ENCODE measurements at regions not wholly inside any gene's neighbourhood (a gene's known extent, or its start where the extent isn't known, plus 50 kb on each side); places are given as distances from the start of the nearest gene placed in this dataset.

DNA sequence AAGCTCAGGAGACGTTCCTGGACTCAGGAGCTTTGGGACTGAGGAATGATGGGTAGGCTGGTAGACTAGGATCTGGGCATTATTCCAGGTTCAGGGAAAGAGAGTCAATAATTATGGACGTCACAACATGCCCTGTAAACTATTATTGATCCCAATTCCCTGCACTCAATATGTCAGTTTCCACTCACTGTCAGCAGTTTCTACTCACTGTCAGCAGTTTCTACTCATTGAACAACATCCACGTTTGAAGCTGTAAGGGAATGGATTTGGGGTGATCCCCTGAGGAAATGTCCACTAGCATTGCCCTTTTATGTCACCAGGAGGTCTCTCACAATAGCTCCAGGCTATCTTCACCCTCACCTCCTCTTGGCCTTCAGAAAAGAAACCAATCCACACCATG, 1268.6 kb downstream of the TYW1 start:
- Histone ChIP-seq H3K27ac (ENCODE audit: low read depth, low read length) (no peak overlapping the region), H3K36me3 (ENCODE audit: insufficient read depth, low read length) (no peaks in the 10 kb centered on the region), H3K9ac (ENCODE audit: low read depth, low read length) (no peak overlapping the region), H3K9me3 (ENCODE audit: insufficient read depth, low read depth, low read length) (peaks cover 37% of the 10 kb centered on the region), H3K4me1 (ENCODE audit: insufficient read depth, low read length) (no peaks in the 10 kb centered on the region), H3K4me3 (ENCODE audit: low read length) (no peak overlapping the region), H3K27me3 (ENCODE audit: insufficient read depth, low read length) (no peaks in the 10 kb centered on the region)
- 96% methylated on average over 2 of the region's 3 CpGs for whole genome bisulfite sequencing

DNA sequence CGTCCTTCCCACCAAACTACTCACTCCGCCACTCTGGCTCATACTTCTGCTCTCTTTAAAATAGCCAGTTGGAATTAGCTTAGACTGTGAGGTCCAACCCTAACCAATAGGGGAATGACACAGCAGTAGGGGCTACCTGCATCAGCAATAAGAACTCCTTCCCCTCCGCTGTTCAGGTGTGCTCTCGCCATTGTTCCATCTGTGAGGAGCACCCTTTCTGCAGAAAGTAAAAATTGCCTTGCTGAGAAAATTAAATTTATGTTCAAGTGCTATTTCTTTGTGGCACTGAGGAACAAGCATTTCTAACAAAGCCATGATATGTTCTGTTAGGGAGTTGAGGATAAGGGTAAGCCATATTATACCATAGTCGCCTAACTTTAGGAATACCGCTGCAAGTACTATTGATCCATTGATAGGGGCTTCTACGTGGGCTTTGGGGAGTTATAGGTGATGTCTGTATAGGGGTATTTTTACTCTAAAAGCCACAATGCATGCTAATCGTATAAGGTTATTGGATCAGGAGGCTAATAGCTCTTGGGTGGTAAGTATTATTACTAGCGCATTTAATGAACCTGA, 1269.5 kb downstream of the TYW1 start:
- no peak overlapping the region for H3K9ac ChIP-seq (ENCODE audit: low read depth, low read length)
- WGBS = 95% methylated on average over 8 of the region's 9 CpGs
- no peaks in the 10 kb centered on the region for H3K27me3 ChIP-seq (ENCODE audit: insufficient read depth, low read length)
- peaks cover 37% of the 10 kb centered on the region for H3K9me3 ChIP-seq (ENCODE audit: insufficient read depth, low read depth, low read length)
- no peaks in the 10 kb centered on the region for H3K4me1 ChIP-seq (ENCODE audit: insufficient read depth, low read length)
- H3K27ac ChIP-seq (ENCODE audit: low read depth, low read length) = no peak overlapping the region
- H3K36me3 ChIP-seq (ENCODE audit: insufficient read depth, low read length) = no peaks in the 10 kb centered on the region
- no peak overlapping the region for H3K4me3 ChIP-seq (ENCODE audit: low read length)

DNA sequence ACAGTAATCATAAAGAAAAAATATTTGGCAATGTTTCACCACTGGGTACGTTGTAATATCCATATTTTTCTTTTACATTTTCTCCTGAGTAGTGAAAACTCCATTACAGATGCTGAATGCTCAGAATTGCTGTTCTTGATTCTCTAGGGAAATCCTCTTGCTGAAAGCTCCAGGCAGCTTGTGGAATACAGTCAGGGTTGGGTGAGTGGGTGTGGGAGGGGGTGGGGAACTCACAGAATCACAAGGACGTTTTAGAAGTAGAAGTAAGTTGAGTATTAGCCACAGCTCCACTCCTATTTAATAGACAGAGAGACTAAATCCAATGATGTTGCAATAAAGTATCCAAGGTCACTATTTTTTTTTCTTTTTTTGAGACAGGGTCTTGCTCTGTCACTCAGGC, 1270.9 kb downstream of the TYW1 start:
- Histone ChIP-seq H3K4me3 (ENCODE audit: low read length) (no peak overlapping the region), H3K9ac (ENCODE audit: low read depth, low read length) (no peak overlapping the region), H3K27me3 (ENCODE audit: insufficient read depth, low read length) (no peaks in the 10 kb centered on the region), H3K27ac (ENCODE audit: low read depth, low read length) (no peak overlapping the region), H3K4me1 (ENCODE audit: insufficient read depth, low read length) (no peaks in the 10 kb centered on the region), H3K9me3 (ENCODE audit: insufficient read depth, low read depth, low read length) (peaks cover 37% of the 10 kb centered on the region), H3K36me3 (ENCODE audit: insufficient read depth, low read length) (no peaks in the 10 kb centered on the region)
- WGBS = 100% methylated on average over 1 of the region's 2 CpGs

DNA sequence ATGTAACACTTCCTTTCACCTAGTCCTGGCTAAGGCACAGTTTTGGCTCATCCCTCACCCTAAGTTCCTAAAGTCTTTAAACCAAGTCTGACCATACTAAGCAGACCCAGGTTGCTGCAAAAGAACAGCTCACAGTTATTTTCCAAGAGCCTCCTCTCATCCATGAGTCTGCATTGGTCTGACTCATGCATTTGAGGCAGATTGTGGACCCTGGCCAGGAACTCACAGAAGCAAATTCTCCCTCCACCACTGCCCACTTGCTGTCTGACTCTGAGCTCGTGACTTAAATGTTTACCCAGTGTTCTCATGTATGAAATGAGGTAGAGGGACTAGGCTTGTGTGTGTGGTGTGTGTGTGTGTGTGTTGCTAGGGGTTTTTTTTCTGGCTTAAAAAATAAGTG, 1272.8 kb downstream of the TYW1 start:
- no peak overlapping the region for H3K4me3 ChIP-seq (ENCODE audit: low read length)
- peaks cover 35% of the 10 kb centered on the region for H3K9me3 ChIP-seq (ENCODE audit: insufficient read depth, low read depth, low read length)
- no peak overlapping the region for H3K9ac ChIP-seq (ENCODE audit: low read depth, low read length)
- H3K4me1 ChIP-seq (ENCODE audit: insufficient read depth, low read length) = peaks cover 5% of the 10 kb centered on the region; the same call in 1 of the 2 replicates
- 86% methylated on average over 1 of the region's 1 CpG for WGBS
- no peaks in the 10 kb centered on the region for H3K27me3 ChIP-seq (ENCODE audit: insufficient read depth, low read length)
- H3K27ac ChIP-seq (ENCODE audit: low read depth, low read length) = no peak overlapping the region
- H3K36me3 ChIP-seq (ENCODE audit: insufficient read depth, low read length) = no peaks in the 10 kb centered on the region

DNA sequence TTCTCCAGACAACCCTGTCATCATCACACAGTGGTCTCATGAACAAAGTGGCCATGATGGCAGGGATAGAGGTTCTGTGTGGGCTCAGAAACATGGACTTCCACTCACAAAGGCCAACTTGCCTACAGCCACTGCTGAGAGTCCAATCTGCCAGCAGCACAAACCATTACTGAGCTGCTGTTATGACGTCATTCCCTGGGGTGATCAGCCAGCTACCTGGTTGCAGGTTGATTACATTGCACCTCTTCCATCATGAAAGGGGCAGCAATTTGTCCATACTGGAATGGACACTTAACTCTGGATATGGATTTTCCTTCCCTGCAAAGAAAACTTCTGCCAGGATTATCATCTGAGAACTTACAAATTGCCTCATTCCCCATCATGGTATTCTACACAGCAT, 1275.9 kb downstream of the TYW1 start:
- WGBS = 95% methylated on average over 1 of the region's 1 CpG
- H3K27ac ChIP-seq (ENCODE audit: low read depth, low read length) = no peak overlapping the region
- H3K9me3 ChIP-seq (ENCODE audit: insufficient read depth, low read depth, low read length) = peaks cover 6% of the 10 kb centered on the region
- H3K36me3 ChIP-seq (ENCODE audit: insufficient read depth, low read length) = no peaks in the 10 kb centered on the region
- H3K4me1 ChIP-seq (ENCODE audit: insufficient read depth, low read length) = peaks cover 19% of the 10 kb centered on the region; the same call in 1 of the 2 replicates
- H3K4me3 ChIP-seq (ENCODE audit: low read length) = no peak overlapping the region
- H3K9ac ChIP-seq (ENCODE audit: low read depth, low read length) = no peak overlapping the region
- no peaks in the 10 kb centered on the region for H3K27me3 ChIP-seq (ENCODE audit: insufficient read depth, low read length)

DNA sequence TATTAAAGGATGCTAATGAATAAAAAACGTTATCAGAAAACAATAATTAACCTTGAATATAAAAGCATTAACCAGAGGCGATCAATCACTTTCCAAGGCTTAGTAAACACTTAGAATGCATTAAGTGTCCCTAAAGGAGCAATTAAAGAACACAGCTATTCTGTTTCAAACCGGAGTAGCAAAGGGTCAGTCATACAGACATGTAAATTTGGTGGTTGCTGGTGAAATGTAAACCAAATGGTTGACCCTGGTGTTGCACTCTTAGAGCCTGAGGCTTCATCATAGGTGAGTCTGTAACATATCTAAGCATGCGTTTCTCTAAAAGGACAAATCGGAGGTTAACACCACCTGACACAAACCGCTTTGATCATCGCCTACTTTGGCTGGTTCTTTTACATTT, 1280.1 kb downstream of the TYW1 start:
- Histone ChIP-seq H3K9ac (ENCODE audit: low read depth, low read length) (no peak overlapping the region), H3K9me3 (ENCODE audit: insufficient read depth, low read depth, low read length) (no peaks in the 10 kb centered on the region), H3K4me1 (ENCODE audit: insufficient read depth, low read length) (peaks cover 19% of the 10 kb centered on the region; the same call in 1 of the 2 replicates), H3K4me3 (ENCODE audit: low read length) (no peak overlapping the region), H3K36me3 (ENCODE audit: insufficient read depth, low read length) (no peaks in the 10 kb centered on the region), H3K27me3 (ENCODE audit: insufficient read depth, low read length) (no peaks in the 10 kb centered on the region), H3K27ac (ENCODE audit: low read depth, low read length) (no peak overlapping the region)
- WGBS = 91% methylated on average over 5 of the region's 7 CpGs

DNA sequence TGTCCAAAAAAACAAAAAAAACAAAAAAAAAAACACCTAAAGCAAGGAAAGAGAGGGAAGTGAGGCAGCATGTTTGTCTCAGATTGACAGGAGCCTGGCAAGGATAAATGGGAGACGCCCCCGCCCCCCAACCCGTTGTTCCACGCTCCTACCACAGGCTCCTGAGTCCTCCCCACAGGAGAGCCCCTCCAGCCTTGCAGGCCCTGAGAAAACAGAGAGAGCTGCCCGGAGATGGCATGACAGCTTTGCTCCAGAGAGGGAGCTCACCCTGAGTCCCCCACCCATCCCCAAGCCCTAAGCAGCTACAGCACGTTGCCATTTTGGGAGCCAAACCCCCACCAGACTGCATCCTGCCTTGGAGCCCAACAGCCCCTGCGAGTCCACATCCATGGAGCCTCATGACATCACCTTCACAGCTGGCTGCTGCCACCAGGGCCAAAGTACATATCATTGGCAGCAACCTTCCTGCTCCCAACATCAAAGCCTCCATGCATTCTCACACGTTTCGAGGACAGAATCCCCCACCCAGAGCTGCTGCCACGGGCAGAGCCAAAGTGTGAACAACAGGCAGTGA, 1283.3 kb downstream of the TYW1 start:
- Histone ChIP-seq H3K9ac (ENCODE audit: low read depth, low read length) (no peak overlapping the region), H3K4me3 (ENCODE audit: low read length) (no peak overlapping the region), H3K9me3 (ENCODE audit: insufficient read depth, low read depth, low read length) (no peaks in the 10 kb centered on the region), H3K27me3 (ENCODE audit: insufficient read depth, low read length) (no peaks in the 10 kb centered on the region), H3K36me3 (ENCODE audit: insufficient read depth, low read length) (no peaks in the 10 kb centered on the region), H3K27ac (ENCODE audit: low read depth, low read length) (no peak overlapping the region), H3K4me1 (ENCODE audit: insufficient read depth, low read length) (peaks cover 11% of the 10 kb centered on the region; the same call in 1 of the 2 replicates)
- WGBS = 89% methylated on average over 10 of the region's 10 CpGs

DNA sequence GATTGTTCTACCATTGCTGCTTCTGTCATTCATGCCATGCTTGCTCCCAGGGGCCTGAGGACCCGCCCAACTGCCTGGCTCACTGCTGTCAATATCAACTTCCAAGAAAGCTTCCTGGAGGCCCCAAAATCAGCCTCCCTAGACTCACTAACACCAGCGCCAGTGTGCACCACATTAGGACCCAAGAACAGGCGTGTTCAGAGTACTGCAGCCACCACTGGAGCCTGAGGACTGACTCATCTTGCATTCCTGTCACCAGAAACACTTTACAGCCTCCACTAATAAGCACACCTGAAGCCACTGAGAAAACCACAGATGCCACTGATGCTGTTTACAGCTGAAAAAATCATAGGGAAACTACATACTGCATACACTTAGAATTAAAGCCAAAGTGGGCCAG, 1284.3 kb downstream of the TYW1 start:
- Histone ChIP-seq H3K9ac (ENCODE audit: low read depth, low read length) (no peak overlapping the region), H3K36me3 (ENCODE audit: insufficient read depth, low read length) (no peaks in the 10 kb centered on the region), H3K27me3 (ENCODE audit: insufficient read depth, low read length) (no peaks in the 10 kb centered on the region), H3K27ac (ENCODE audit: low read depth, low read length) (no peak overlapping the region), H3K4me3 (ENCODE audit: low read length) (no peak overlapping the region), H3K9me3 (ENCODE audit: insufficient read depth, low read depth, low read length) (no peaks in the 10 kb centered on the region), H3K4me1 (ENCODE audit: insufficient read depth, low read length) (peaks cover 8% of the 10 kb centered on the region; the same call in 1 of the 2 replicates)
- WGBS = 93% methylated on average over 3 of the region's 3 CpGs

DNA sequence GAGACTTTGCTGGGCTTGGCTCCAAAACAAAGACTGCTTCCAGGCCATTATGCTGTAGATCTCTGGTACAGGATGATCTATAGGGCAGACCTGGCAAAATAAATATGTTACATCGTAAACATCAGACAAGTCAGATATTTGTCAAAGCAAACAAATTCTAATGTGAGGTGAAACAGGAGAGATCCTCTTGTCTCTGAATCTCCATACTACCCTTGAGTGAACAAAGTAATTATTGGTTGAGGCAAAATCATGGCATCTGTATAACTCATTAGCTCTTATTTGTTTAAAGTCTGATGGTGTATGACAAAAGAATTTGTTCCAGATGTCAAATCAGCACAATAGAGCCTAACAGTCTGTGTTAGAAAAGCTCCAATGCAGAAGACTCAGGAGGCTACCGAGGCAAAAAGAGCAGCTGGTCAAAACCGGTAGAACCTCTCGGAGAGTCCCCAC, 1291.5 kb downstream of the TYW1 start:
- Histone ChIP-seq H3K9ac (ENCODE audit: low read depth, low read length) (no peak overlapping the region), H3K9me3 (ENCODE audit: insufficient read depth, low read depth, low read length) (peaks cover 5% of the 10 kb centered on the region; the same call in 1 of the 2 replicates), H3K27me3 (ENCODE audit: insufficient read depth, low read length) (no peaks in the 10 kb centered on the region), H3K27ac (ENCODE audit: low read depth, low read length) (no peak overlapping the region), H3K4me3 (ENCODE audit: low read length) (no peak overlapping the region), H3K36me3 (ENCODE audit: insufficient read depth, low read length) (no peaks in the 10 kb centered on the region), H3K4me1 (ENCODE audit: insufficient read depth, low read length) (no peaks in the 10 kb centered on the region)
- WGBS = 98% methylated on average over 4 of the region's 4 CpGs

DNA sequence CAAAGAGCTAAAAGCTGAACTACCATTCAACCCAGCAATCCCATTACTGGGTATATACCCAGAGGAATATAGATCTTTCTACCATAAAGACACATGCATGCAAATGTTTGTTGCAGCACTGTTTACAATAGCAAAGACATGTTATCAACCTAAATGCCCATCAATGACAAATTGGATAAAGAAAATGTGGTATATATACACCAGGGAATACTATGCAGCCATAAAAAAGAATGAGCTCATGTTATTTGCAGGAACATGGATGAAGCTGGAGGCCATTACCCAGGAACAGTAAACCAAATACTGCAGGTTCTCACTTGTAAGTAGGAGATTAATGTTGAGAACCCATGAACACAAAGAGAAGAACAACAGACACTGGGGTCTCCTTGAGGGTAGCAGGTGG, 1295.1 kb downstream of the TYW1 start:
- H3K36me3 ChIP-seq (ENCODE audit: insufficient read depth, low read length) = no peaks in the 10 kb centered on the region
- H3K4me3 ChIP-seq (ENCODE audit: low read length) = no peak overlapping the region
- no peak overlapping the region for H3K9ac ChIP-seq (ENCODE audit: low read depth, low read length)
- peaks cover 7% of the 10 kb centered on the region; the same call in 1 of the 2 replicates for H3K4me1 ChIP-seq (ENCODE audit: insufficient read depth, low read length)
- H3K27me3 ChIP-seq (ENCODE audit: insufficient read depth, low read length) = no peaks in the 10 kb centered on the region
- peaks cover 26% of the 10 kb centered on the region for H3K9me3 ChIP-seq (ENCODE audit: insufficient read depth, low read depth, low read length)
- H3K27ac ChIP-seq (ENCODE audit: low read depth, low read length) = no peak overlapping the region

DNA sequence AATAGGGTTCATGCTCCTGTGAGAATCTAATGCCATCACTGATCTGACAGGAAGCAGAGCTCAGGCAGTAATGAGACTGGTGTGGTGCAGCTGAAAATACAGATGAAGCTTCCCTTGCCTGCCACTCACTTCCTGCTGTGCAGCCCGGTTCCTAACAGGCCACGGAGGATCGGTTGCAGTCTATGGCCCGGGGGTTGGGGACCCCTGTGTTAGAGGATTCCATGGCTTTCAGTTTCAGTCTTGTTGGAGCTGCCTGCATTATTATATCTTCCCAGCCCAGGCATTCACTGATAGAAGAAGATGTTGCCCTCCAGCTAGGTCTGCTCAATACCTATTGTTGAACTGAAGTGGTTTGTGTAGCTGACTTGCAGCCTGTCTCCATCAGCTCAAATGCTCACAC, 1298.8 kb downstream of the TYW1 start:
- Histone ChIP-seq H3K9me3 (ENCODE audit: insufficient read depth, low read depth, low read length) (peaks cover 27% of the 10 kb centered on the region), H3K4me3 (ENCODE audit: low read length) (no peak overlapping the region), H3K27me3 (ENCODE audit: insufficient read depth, low read length) (no peaks in the 10 kb centered on the region), H3K4me1 (ENCODE audit: insufficient read depth, low read length) (peaks cover 9% of the 10 kb centered on the region; the same call in 1 of the 2 replicates), H3K36me3 (ENCODE audit: insufficient read depth, low read length) (no peaks in the 10 kb centered on the region), H3K9ac (ENCODE audit: low read depth, low read length) (no peak overlapping the region), H3K27ac (ENCODE audit: low read depth, low read length) (no peak overlapping the region)
- WGBS = 68% methylated on average over 4 of the region's 4 CpGs

DNA sequence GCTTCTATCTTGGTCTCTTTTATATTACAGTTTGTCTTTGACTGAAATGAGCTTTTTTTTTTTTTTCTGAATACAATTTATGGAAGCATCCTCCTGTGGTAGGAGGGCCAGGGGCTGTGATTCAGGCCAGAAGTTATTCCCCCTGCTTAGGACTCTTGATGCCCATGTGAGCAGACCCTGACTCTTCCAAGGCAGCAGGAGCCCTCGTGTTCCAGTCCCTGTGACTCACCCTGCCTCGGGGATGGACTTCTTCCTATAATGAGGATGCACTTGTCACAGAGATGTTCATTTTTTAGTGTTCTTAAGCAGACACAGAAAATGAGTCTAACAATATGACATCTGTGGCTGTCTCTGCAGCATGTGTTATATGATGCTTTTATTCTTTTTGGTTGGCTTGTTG, 1293.7 kb upstream of the AUTS2 start:
- Histone ChIP-seq H3K9me3 (ENCODE audit: insufficient read depth, low read depth, low read length) (no peaks in the 10 kb centered on the region), H3K27ac (ENCODE audit: low read depth, low read length) (no peak overlapping the region), H3K27me3 (ENCODE audit: insufficient read depth, low read length) (no peaks in the 10 kb centered on the region), H3K4me1 (ENCODE audit: insufficient read depth, low read length) (no peaks in the 10 kb centered on the region), H3K9ac (ENCODE audit: low read depth, low read length) (no peak overlapping the region), H3K36me3 (ENCODE audit: insufficient read depth, low read length) (no peaks in the 10 kb centered on the region), H3K4me3 (ENCODE audit: low read length) (no peak overlapping the region)
- 74% methylated on average over 2 of the region's 2 CpGs for WGBS
